WTC11 (cell line): ENCODE measurements at regions not wholly inside any gene's neighbourhood (a gene's known extent, or its start where the extent isn't known, plus 50 kb on each side); places are given as distances from the start of the nearest gene placed in this dataset.

Experiments used
- ATAC-seq: fragments of 200-7000 bp; cut with Tn5 transposase; 2 replicates; pipeline ENCODE4 v1.10.0; 2021; ENCODE audit warnings: mild to moderate bottlenecking, moderate library complexity
- CTCF ChIA-PET: fragments of 300-600 bp; sonication (Branson Sonifier 250); formaldehyde crosslinking; loops from one replicate; lab custom pipeline; 2021; ENCODE audit warnings: antibody characterized with exemption; lab: Charles Lee
- POLR2A ChIA-PET: fragments of 350-600 bp; sonication (Branson Sonifier 250); formaldehyde crosslinking; loops from one replicate; lab custom pipeline; 2021; ENCODE audit warnings: antibody characterized with exemption; lab: Charles Lee
- DNase-seq: peaks from one replicate; pipeline ENCODE4 v3.0.0; 2021; ENCODE audit warnings: low spot score
- H3K27ac Mint-ChIP-seq: 2 replicates; pipeline ENCODE4 v1.8.0; 2021; ENCODE audit warnings: mixed read lengths
- H3K27me3 Mint-ChIP-seq: 2 replicates; pipeline ENCODE4 v1.8.0; 2021; ENCODE audit warnings: low read depth, mild to moderate bottlenecking, moderate library complexity, mixed read lengths
- H3K36me3 Mint-ChIP-seq: 2 replicates; pipeline ENCODE4 v1.8.0; 2021; ENCODE audit warnings: mixed read lengths
- H3K4me1 Mint-ChIP-seq: 2 replicates; pipeline ENCODE4 v1.8.0; 2022; ENCODE audit warnings: mixed read lengths
- H3K4me3 Mint-ChIP-seq: 2 replicates; pipeline ENCODE4 v1.8.0; 2021; ENCODE audit warnings: mild to moderate bottlenecking, moderate library complexity, mixed read lengths
- H3K9me3 Mint-ChIP-seq: 2 replicates; pipeline ENCODE4 v1.8.0; 2021; ENCODE audit warnings: mixed read lengths
- CREB1 ChIP-seq: sonication (generic); formaldehyde crosslinking; IDR thresholded peaks from 2 replicates; pipeline ENCODE4 v1.8.0; 2023; ENCODE audit warnings: mild to moderate bottlenecking, missing genetic modification reagents
- E2F1 ChIP-seq: sonication (generic); formaldehyde crosslinking; IDR thresholded peaks from 2 replicates; pipeline ENCODE4 v1.8.0; 2022; ENCODE audit warnings: mild to moderate bottlenecking, missing genetic modification reagents
- E2F4 ChIP-seq: sonication (generic); formaldehyde crosslinking; IDR thresholded peaks from 2 replicates; pipeline ENCODE4 v1.8.1; 2022; ENCODE audit warnings: low read depth, mild to moderate bottlenecking, moderate library complexity, missing genetic modification reagents, borderline replicate concordance
- ELF4 ChIP-seq: sonication (generic); formaldehyde crosslinking; IDR thresholded peaks from 2 replicates; pipeline ENCODE4 v1.8.1; 2022; ENCODE audit warnings: low read depth, mild to moderate bottlenecking, moderate library complexity, missing genetic modification reagents
- EMX1 ChIP-seq: fragments of 250-450 bp; sonication (Bioruptor Pico); IDR thresholded peaks from 2 replicates; pipeline ENCODE4 v1.8.0; 2021; ENCODE audit warnings: mild to moderate bottlenecking
- FOXP4 ChIP-seq: sonication (generic); formaldehyde crosslinking; IDR thresholded peaks from 2 replicates; pipeline ENCODE4 v1.8.0; 2022; ENCODE audit warnings: mild to moderate bottlenecking, missing genetic modification reagents
- KAT7 ChIP-seq: sonication (generic); formaldehyde crosslinking; IDR thresholded peaks from 2 replicates; pipeline ENCODE4 v1.8.1; 2023; ENCODE audit warnings: missing genetic modification reagents, mild to moderate bottlenecking, borderline replicate concordance
- MXD4 ChIP-seq: fragments of 250-450 bp; sonication (Bioruptor Pico); IDR thresholded peaks from 2 replicates; pipeline ENCODE4 v1.8.0; 2021; ENCODE audit warnings: mild to moderate bottlenecking, moderate library complexity, borderline replicate concordance
- NFATC4 ChIP-seq: fragments of 250-450 bp; sonication (Bioruptor Pico); IDR thresholded peaks from 2 replicates; pipeline ENCODE4 v1.9.0; 2021; ENCODE audit warnings: mild to moderate bottlenecking
- NFYB ChIP-seq: sonication (generic); formaldehyde crosslinking; conservative IDR thresholded peaks from 2 replicates; pipeline ENCODE4 v1.8.0; 2022; ENCODE audit warnings: low read depth, missing genetic modification reagents
- SMAD4 ChIP-seq: sonication (generic); formaldehyde crosslinking; IDR thresholded peaks from 2 replicates; pipeline ENCODE4 v1.8.0; 2022; ENCODE audit warnings: mild to moderate bottlenecking, missing genetic modification reagents
- STAT6 ChIP-seq: sonication (generic); formaldehyde crosslinking; conservative IDR thresholded peaks from 2 replicates; pipeline ENCODE4 v1.8.1; 2023; ENCODE audit warnings: mild to moderate bottlenecking, low read depth, missing genetic modification reagents, moderate library complexity
- ZNF219 ChIP-seq: sonication (generic); formaldehyde crosslinking; IDR thresholded peaks from 2 replicates; pipeline ENCODE4 v1.8.0; 2023; ENCODE audit warnings: missing genetic modification reagents, mild to moderate bottlenecking, borderline replicate concordance
- ZNF425 ChIP-seq: fragments of 250-450 bp; sonication (Bioruptor Pico); conservative IDR thresholded peaks from 2 replicates; pipeline ENCODE4 v1.9.0; 2021; ENCODE audit warnings: mild to moderate bottlenecking
- ZNF512 ChIP-seq: sonication (generic); formaldehyde crosslinking; IDR thresholded peaks from 2 replicates; pipeline ENCODE4 v1.8.1; 2022; ENCODE audit warnings: missing genetic modification reagents, borderline replicate concordance
- ZSCAN18 ChIP-seq: fragments of 250-450 bp; sonication (Bioruptor Pico); IDR thresholded peaks from 2 replicates; pipeline ENCODE4 v2.1.2; 2022; ENCODE audit warnings: mild to moderate bottlenecking, moderate library complexity

- TF ChIP-seq E2F4, result no peak
Measured at GRCh38 chr18:45340884-45341283, 274.4 kb upstream of the SLC14A2 start (continued).

- no peak for DNase-seq
- Mint-ChIP-seq H3K27me3 (no peaks in the 10 kb centered on the region; the same call in 1 of the 2 replicates), H3K9me3 (peaks cover 4% of the 10 kb centered on the region), H3K4me1 (peaks cover 14% of the 10 kb centered on the region), H3K36me3 (peaks cover 2% of the 10 kb centered on the region; the same call in 1 of the 2 replicates), H3K27ac (no peak overlapping the region), H3K4me3 (no peak overlapping the region)
- POLR2A ChIA-PET, result no interaction called here
- CTCF ChIA-PET, result interaction anchor here (0.7 to 1.1 kb wide), 2 partner anchors 65 to 128 kb away, joined by 3 read pairs; no protein-coding TSS in a partner anchor
- no peak for ATAC-seq
- TF ChIP-seq MXD4, result no peak
- TF ChIP-seq ZNF219 (CRISPR knock-in tag), result no peak
- no peak for TF ChIP-seq SMAD4 (CRISPR knock-in tag)
- TF ChIP-seq EMX1, result no peak
Measured at GRCh38 chr18:45341454-45341853, 273.8 kb upstream of the SLC14A2 start.

GRCh38 chr18:45342166-45342565 is 273.1 kb upstream of the SLC14A2 start:
- POLR2A ChIA-PET, result no interaction called here
- H3K4me3 Mint-ChIP-seq, result no peak overlapping the region
- CTCF ChIA-PET, result interaction anchor here (1.0 to 1.1 kb wide), 2 partner anchors 44 to 129 kb away, joined by 3 to 5 read pairs; no protein-coding TSS in a partner anchor
- TF ChIP-seq ZNF512 (CRISPR knock-in tag) (no peak), ZNF425 (CRISPR knock-in tag) (no peak), ELF4 (CRISPR knock-in tag) (no peak)
- peak; percentile 34; the same call in 1 of the 2 replicates for ATAC-seq
- DNase-seq, result no peak
- H3K27ac Mint-ChIP-seq, result no peak overlapping the region
- H3K4me1 Mint-ChIP-seq, result peaks cover 14% of the 10 kb centered on the region
- peaks cover 2% of the 10 kb centered on the region; the same call in 1 of the 2 replicates for H3K36me3 Mint-ChIP-seq
- H3K27me3 Mint-ChIP-seq, result no peaks in the 10 kb centered on the region; the same call in 1 of the 2 replicates
- H3K9me3 Mint-ChIP-seq, result peaks cover 4% of the 10 kb centered on the region

GRCh38 chr18:45342653-45343052 is 272.6 kb upstream of the SLC14A2 start:
- Mint-ChIP-seq H3K27ac (no peak overlapping the region), H3K4me3 (no peak overlapping the region), H3K4me1 (peaks cover 14% of the 10 kb centered on the region), H3K27me3 (no peaks in the 10 kb centered on the region; the same call in 1 of the 2 replicates), H3K36me3 (peaks cover 2% of the 10 kb centered on the region; the same call in 1 of the 2 replicates), H3K9me3 (peaks cover 8% of the 10 kb centered on the region)
- POLR2A ChIA-PET, result no interaction called here
- ATAC-seq, result no peak
- DNase-seq, result no peak
- CTCF ChIA-PET, result interaction anchor here (0.7 to 1.1 kb wide), 3 partner anchors 43 to 180 kb away, joined by 3 to 5 read pairs (median 4); no protein-coding TSS in a partner anchor
- TF ChIP-seq KAT7 (CRISPR knock-in tag) (no peak), NFATC4 (CRISPR knock-in tag) (no peak), NFYB (CRISPR knock-in tag) (no peak), ZSCAN18 (CRISPR knock-in tag) (no peak), ZNF219 (CRISPR knock-in tag) (no peak), STAT6 (CRISPR knock-in tag) (no peak), CREB1 (CRISPR knock-in tag) (no peak), E2F1 (CRISPR knock-in tag) (no peak), FOXP4 (CRISPR knock-in tag) (no peak)
